ENCODE measurements at regions not wholly inside any gene's neighbourhood (a gene's known extent, or its start where the extent isn't known, plus 50 kb on each side); places are given as distances from the start of the nearest gene placed in this dataset.
"Not testable (repeated sequence)": the region's sequence is repeated elsewhere in the genome, so short reads cannot be mapped to it uniquely, and the experiment has no call there.

DNA sequence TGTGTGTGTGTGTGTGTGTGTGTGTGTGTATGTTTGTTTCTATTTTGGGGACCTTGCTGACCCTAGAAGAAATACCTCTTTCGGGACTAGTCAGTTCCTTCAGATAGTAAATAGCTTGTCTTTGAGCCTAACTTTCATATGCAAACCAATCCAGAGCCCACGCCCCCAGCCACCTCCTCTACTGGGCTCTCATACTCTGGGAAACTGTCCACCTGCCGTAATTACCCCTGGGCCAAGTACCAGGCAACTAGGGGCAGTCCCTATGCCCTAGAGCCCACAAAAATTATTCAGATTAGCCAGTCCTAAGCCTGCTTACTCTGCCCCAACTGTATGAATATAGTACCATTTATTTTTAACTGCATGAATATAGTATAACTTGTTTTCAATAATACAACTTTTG lies 970.4 kb downstream of the EPHA4 start:
- intact Hi-C loops (cut with DNase I; ENCODE audit: low total_unique reads): no loop called here
- Histone ChIP-seq H3K27ac (no peak overlapping the region), H3K9me3 (no peaks in the 10 kb centered on the region), H3K4me3 (no peak overlapping the region), H3K36me3 (no peaks in the 10 kb centered on the region), H3K4me1 (no peaks in the 10 kb centered on the region), H3K27me3 (no peaks in the 10 kb centered on the region)
- TF ChIP-seq, protein P1, sequence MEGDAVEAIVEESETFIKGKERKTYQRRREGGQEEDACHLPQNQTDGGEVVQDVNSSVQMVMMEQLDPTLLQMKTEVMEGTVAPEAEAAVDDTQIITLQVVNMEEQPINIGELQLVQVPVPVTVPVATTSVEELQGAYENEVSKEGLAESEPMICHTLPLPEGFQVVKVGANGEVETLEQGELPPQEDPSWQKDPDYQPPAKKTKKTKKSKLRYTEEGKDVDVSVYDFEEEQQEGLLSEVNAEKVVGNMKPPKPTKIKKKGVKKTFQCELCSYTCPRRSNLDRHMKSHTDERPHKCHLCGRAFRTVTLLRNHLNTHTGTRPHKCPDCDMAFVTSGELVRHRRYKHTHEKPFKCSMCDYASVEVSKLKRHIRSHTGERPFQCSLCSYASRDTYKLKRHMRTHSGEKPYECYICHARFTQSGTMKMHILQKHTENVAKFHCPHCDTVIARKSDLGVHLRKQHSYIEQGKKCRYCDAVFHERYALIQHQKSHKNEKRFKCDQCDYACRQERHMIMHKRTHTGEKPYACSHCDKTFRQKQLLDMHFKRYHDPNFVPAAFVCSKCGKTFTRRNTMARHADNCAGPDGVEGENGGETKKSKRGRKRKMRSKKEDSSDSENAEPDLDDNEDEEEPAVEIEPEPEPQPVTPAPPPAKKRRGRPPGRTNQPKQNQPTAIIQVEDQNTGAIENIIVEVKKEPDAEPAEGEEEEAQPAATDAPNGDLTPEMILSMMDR (IDR thresholded peaks at IDR 0.05): no peak
- TF ChIP-seq POLR2A (IDR thresholded peaks at IDR 0.05) (no peak), POLR2AphosphoS5 (IDR thresholded peaks at IDR 0.05) (no peak)
- DNase-seq (ENCODE audit: low spot score in 2 of 2): no peak

DNA sequence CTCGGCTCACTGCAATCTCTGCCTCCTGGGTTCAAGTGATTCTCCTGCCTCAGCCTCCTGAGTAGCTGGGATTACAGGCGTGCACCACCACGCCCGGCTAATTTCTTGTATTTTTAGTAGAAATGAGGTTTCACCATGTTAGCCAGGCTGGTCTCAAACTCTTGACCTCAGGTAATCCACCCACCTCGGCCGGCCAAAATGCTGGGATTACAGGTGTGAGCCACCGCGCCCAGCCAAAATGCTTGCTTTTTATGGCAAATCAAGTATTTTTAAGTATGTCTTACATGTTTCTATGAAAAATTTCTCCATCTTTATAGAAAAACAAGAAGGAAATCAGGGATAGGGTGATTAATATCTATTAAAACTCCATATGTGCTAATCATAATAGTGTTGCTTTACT lies 959.1 kb downstream of the EPHA4 start:
- H3K4me1 ChIP-seq; H3K27ac ChIP-seq; H3K9me3 ChIP-seq; H3K36me3 ChIP-seq; H3K27me3 ChIP-seq; H3K4me3 ChIP-seq; intact Hi-C loops (cut with DNase I; ENCODE audit: low total_unique reads); DNase-seq (ENCODE audit: low spot score in 2 of 2): not testable (repeated sequence)

DNA sequence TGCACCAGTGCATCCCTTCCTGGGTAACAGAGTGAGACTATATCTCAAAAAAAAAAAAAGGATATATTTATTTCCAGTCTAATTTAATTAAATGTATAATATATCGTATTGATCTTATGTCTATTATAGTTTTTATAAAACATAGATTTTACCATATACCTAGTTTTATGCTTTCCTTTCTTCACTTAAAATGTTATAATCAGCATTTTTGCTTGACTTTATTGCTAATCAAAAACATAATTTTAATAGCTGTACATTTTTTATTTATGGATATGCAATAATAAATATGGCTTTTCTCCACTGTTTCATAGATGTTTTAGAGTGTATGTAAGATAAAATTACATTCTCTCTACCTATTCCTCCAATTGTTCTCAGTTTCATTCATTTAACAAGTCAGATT lies 958.0 kb downstream of the EPHA4 start:
- TF ChIP-seq POLR2A (IDR thresholded peaks at IDR 0.05) (no peak), POLR2AphosphoS5 (IDR thresholded peaks at IDR 0.05) (no peak)
- TF ChIP-seq, protein P1 (IDR thresholded peaks at IDR 0.05): no peak

DNA sequence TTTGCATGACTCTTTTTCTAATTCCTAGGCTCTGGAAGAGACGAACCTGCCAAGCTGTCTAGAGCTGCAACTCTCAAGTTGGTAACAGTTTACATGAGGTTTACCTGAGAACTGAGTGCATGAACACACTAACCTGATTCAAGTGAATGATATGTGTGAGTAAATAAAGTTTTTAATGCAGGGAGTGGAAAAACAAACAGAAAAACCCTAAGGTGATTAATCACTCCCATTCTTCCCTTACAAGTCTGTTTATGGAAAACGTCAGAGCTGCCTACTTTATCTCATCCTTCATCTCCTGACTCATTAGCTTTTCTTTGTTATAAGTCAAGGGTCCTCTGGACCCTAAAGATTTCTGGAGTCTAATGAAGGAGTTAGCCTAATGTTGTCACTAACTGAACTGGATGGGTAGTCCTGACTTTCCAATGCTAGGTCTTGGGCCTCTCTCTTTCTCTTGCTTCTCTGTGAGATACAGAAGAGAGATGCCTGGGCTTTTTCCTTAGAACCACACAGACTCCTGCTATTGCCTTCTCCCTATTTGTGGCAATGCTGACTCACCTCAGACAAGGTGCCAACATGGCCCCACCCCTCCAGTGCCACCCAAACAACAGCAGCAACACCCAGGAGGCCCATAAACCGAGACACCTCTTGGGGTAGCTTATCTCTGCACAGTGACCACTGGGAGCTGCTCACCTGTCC lies 952.4 kb downstream of the EPHA4 start:
- H3K9me3 ChIP-seq: no peaks in the 10 kb centered on the region
- H3K27ac ChIP-seq: no peak overlapping the region
- intact Hi-C loops (cut with DNase I; ENCODE audit: low total_unique reads): loop anchor here (5.0 kb wide), 1 partner anchor 538 kb away; no protein-coding TSS in a partner anchor
- H3K4me3 ChIP-seq: no peak overlapping the region
- H3K27me3 ChIP-seq: no peaks in the 10 kb centered on the region
- H3K36me3 ChIP-seq: no peaks in the 10 kb centered on the region
- TF ChIP-seq POLR2AphosphoS5 (IDR thresholded peaks at IDR 0.05) (no peak), POLR2A (IDR thresholded peaks at IDR 0.05) (no peak)
- no peak for DNase-seq (ENCODE audit: low spot score in 2 of 2)
- no peaks in the 10 kb centered on the region for H3K4me1 ChIP-seq

More for the DNA sequence above, 958.0 kb downstream of the EPHA4 start:
- DNase-seq (ENCODE audit: low spot score in 2 of 2): no peak
- Histone ChIP-seq H3K36me3 (no peaks in the 10 kb centered on the region), H3K27ac (no peak overlapping the region), H3K4me1 (no peaks in the 10 kb centered on the region), H3K4me3 (no peak overlapping the region), H3K9me3 (no peaks in the 10 kb centered on the region), H3K27me3 (no peaks in the 10 kb centered on the region)
- intact Hi-C loops (cut with DNase I; ENCODE audit: low total_unique reads): no loop called here

DNA sequence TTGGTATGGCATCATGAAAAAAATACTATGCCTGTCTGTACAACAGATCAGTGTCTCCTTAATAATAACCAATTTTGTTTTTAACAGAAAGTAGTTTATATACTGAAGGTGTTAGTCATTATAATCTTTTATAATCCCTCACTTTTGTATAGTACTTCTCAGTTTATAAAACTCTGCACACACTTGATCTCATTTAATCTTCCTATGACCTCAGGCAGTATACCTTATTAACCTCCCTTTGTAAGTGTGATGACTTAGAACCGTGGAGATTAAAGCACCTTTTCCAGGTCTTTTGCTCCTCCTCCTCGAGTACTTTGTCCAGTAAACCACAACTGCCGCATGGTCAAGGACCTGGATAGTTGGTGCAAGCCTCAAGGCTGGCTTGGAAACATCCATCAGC lies 945.5 kb downstream of the EPHA4 start:
- TF ChIP-seq POLR2AphosphoS5 (IDR thresholded peaks at IDR 0.05) (no peak), POLR2A (IDR thresholded peaks at IDR 0.05) (no peak)
- TF ChIP-seq, protein P1 (IDR thresholded peaks at IDR 0.05): no peak
- Histone ChIP-seq H3K36me3 (no peaks in the 10 kb centered on the region), H3K27ac (no peak overlapping the region), H3K4me1 (no peaks in the 10 kb centered on the region), H3K27me3 (no peaks in the 10 kb centered on the region), H3K4me3 (no peak overlapping the region), H3K9me3 (no peaks in the 10 kb centered on the region)
- intact Hi-C loops (cut with DNase I; ENCODE audit: low total_unique reads): no loop called here
- DNase-seq (ENCODE audit: low spot score in 2 of 2): no peak

DNA sequence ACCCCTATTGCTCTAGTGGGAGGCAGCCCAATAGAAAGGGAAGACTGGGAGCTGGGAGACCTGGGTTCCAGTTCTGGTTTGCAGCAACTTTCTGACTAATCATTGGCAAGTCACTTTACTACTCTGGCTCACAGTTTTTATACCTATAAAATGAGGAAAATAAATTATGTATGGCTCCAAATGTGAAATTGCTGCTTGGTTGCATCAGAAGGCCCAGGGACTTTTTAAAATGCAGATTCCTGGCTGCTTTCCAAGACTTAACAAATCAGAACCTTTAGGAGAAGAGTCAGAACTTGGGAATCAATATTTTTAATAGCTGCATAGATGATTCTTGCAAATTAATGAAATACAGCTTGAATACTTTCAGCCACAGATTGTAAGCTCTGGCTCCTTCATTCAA lies 943.9 kb downstream of the EPHA4 start:
- TF ChIP-seq, protein P1 (IDR thresholded peaks at IDR 0.05): no peak
- TF ChIP-seq POLR2AphosphoS5 (IDR thresholded peaks at IDR 0.05): no peak
- Histone ChIP-seq H3K9me3 (no peaks in the 10 kb centered on the region), H3K4me1 (no peaks in the 10 kb centered on the region), H3K4me3 (no peak overlapping the region), H3K27me3 (no peaks in the 10 kb centered on the region), H3K27ac (no peak overlapping the region), H3K36me3 (no peaks in the 10 kb centered on the region)
- DNase-seq (ENCODE audit: low spot score in 2 of 2): no peak
- intact Hi-C loops (cut with DNase I; ENCODE audit: low total_unique reads): no loop called here

Data from breast epithelium (tissue), 4 donors.